GM12864 (cell line): ENCODE measurements at regions not wholly inside any gene's neighbourhood (a gene's known extent, or its start where the extent isn't known, plus 50 kb on each side); places are given as distances from the start of the nearest gene placed in this dataset.

ENCODE experiments used
- DNase-seq: peaks from one replicate; pipeline ENCODE4 v3.0.0-alpha.2; 2011; ENCODE audit warnings: low read depth
- H3K4me3 ChIP-seq: 2 replicates; pipeline ENCODE4 v1.5.1; 2011; ENCODE audit warnings: mild to moderate bottlenecking, low read depth, low read length, control low read depth
- TF ChIP-seq, protein P1 (sequence below): IDR thresholded peaks from 2 replicates; pipeline ENCODE4 v1.5.1; 2011; ENCODE audit warnings: low read depth, mild to moderate bottlenecking, moderate library complexity, low read length, control low read depth, inconsistent platforms; ENCODE audit errors: missing control alignments

DNA sequence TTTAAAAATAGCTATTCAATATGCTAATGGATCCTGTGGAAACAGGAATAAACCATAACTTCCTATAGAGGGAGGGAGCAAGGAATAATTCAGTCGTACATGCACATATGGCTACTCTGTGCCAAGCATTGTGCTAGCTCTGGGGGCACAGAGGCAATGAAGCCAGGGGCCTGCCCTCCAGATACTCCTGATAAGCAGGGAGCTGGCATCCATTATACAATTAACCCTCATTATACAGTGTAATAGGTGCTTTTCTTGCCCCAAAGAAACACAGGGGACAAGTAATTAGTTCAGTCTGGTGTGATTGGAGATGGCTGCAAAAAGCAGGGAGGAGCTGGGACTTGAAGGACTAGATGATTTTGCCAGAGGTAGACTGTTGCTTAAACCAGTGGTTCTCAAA is 200.4 kb downstream of the SREK1 start:
- no peak overlapping the region for H3K4me3 ChIP-seq
- TF ChIP-seq, protein P1, sequence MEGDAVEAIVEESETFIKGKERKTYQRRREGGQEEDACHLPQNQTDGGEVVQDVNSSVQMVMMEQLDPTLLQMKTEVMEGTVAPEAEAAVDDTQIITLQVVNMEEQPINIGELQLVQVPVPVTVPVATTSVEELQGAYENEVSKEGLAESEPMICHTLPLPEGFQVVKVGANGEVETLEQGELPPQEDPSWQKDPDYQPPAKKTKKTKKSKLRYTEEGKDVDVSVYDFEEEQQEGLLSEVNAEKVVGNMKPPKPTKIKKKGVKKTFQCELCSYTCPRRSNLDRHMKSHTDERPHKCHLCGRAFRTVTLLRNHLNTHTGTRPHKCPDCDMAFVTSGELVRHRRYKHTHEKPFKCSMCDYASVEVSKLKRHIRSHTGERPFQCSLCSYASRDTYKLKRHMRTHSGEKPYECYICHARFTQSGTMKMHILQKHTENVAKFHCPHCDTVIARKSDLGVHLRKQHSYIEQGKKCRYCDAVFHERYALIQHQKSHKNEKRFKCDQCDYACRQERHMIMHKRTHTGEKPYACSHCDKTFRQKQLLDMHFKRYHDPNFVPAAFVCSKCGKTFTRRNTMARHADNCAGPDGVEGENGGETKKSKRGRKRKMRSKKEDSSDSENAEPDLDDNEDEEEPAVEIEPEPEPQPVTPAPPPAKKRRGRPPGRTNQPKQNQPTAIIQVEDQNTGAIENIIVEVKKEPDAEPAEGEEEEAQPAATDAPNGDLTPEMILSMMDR: no peak
- no peak for DNase-seq

DNA sequence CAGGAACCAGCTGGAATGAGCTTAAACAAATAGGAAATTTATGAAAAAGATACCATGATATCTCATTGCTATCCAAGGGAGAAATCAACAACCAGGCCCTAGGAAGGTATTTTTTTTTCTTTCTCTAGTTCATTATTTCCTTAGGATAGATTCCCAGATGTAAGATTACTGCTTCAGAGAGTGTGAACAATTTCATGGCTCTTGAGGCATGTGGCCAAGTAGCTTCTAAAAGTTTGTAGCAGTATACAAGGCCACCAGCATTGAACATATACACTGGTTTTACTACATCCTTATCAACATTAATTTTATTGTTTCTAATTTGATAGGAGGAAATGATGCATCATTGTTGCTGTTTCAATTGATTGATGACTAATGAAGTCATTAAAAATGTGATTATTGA is 201.2 kb downstream of the SREK1 start:
- TF ChIP-seq, protein P1: no peak
- no peak for DNase-seq
- H3K4me3 ChIP-seq: no peak overlapping the region

DNA sequence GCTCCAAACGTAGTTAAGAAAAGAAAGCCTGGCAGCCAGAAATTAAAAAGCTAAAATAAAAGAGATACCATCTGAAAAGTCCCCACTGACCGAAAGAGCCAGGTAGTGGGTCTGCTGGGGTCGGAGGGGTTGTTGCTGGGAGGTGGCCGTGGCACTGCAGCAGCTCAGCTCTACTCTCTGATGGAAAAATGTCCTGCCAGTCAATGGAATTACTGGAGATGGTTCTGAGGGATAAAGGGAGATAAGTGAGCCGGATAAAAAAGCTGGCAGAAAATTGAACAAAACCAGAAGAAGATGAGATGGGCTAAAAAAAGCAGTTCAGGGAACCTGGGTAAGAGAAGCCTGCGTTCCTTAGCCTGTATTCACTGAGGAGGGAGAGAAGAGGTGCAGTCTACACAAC is 202.8 kb downstream of the SREK1 start:
- TF ChIP-seq, protein P1: no peak
- H3K4me3 ChIP-seq: no peak overlapping the region
- DNase-seq: no peak

DNA sequence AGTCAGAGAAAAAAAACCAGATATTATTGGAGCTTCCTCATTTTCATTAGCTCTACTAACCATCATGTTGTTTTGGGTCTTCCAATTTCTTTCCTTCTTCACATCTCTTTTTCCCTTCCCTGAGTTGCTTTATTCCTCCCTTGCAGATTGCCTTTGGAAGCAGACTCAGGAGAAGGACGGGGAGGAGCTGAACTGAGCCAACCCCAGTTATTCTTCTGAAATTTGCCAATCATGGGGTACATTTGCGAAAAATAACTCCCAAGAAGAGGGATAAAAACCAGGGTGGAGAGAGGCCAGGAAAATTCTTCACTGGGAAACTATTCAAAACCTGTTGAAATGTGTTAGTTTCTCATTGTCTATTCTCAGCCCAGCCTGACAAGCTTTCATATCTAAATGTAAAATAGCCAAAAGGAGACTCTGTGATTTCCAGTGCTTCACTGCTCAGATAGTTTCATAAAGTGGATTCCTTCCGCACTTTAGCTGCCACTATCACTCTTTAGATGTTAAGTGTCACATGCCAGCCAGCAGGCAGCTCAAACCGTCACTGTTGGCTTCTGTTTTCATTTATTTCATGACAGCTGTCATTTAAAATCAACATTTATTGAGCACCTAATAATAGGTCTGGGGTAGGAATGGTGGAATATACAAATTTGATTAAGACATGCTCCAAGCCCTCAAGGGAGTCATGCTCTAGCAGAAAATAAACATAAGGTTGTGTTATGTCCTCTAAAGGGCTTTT is 204.5 kb downstream of the SREK1 start:
- DNase-seq: no peak
- TF ChIP-seq, protein P1: no peak
- H3K4me3 ChIP-seq: no peak overlapping the region

DNA sequence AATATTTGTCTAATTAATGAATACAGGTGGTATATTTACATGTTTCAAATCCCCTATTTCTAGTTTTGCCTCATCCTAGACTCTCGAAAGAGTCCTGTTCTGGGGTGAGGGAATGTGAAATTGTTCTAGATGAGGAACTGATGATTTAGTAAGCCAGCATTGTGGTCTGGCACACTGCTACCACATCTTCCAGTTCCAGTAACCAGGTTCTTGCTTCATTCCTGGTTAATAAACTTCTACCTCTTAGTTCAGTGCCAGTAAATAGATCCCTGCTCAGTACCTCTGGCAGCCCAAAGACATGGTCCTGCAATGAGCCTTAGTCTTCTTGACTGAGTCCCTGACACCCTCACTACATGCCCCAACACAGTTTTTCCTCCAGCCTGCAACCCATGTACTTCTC is 207.7 kb downstream of the SREK1 start:
- DNase-seq: no peak
- TF ChIP-seq, protein P1: no peak
- no peak overlapping the region for H3K4me3 ChIP-seq

DNA sequence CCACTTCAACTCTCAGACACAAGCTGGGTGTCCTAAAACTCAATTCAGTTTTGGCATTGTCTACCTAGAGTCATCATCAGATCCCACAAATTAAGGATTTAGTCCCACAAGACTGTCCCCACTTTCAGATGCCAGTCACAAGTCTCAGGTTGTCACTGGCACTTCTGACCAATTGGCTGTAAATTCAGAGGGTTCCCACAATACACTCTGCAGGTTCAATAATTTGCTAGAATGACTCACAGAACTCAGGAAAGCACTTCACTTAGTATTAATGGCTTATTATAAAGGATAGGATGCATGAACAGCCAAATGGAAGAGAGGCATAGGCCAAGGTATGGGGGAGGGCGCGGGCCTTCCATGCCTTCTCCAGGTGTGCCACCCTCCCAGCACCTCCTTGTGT is 209.1 kb downstream of the SREK1 start:
- H3K4me3 ChIP-seq: no peak overlapping the region
- no peak for DNase-seq
- TF ChIP-seq, protein P1: no peak

DNA sequence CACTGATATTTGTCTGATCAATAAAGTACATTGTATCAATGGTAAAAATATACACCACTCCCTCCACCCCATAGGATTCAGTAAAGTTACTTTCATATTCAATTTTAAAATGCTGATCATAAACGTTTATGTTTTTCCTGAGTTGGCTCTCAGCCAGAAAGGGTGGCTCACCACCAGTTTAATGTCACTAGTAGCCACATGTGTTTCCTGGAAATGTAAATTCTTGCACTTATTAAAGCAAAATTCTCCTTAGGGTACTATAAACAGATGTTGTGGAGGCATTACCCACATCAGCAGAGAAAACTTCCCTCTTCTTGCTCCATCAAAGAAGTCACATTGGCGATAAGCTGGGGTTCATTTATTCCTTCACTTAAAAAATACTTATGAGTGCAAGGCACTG is 210.3 kb downstream of the SREK1 start:
- no peak for DNase-seq
- TF ChIP-seq, protein P1: no peak
- H3K4me3 ChIP-seq: no peak overlapping the region
